ENCODE measurements at regions not wholly inside any gene's neighbourhood (a gene's known extent, or its start where the extent isn't known, plus 50 kb on each side); places are given as distances from the start of the nearest gene placed in this dataset.

DNA sequence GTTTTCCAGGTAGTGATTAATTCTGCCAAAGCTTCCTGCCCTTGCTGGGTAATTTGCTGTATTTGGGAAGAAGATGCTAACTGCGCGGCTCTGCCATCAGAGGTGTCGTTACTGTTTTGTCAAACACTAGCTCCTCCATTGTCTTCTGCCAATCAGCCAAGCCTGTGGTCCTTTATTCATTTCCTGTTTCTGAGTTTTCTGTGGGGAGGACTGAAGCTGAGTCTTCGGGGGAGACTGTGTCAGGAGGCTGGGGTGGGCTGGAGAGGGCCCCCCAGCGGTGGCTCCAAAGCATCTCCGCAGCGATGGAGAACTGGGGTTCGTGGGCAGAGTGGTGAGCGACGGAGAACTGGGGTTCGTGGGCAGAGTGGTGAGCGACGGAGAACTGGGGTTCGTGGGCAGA is 322.9 kb upstream of the B3GAT1 start:
- no peaks in the 10 kb centered on the region for H3K36me3 Mint-ChIP-seq
- peaks cover 25% of the 10 kb centered on the region for H3K27me3 Mint-ChIP-seq
- no peak overlapping the region for H3K27ac Mint-ChIP-seq
- H3K4me3 Mint-ChIP-seq, result no peak overlapping the region
- no peak for TF ChIP-seq CTCF (conservative IDR thresholded peaks at IDR 0.05)
- peaks cover 26% of the 10 kb centered on the region for H3K4me1 Mint-ChIP-seq (ENCODE audit: unreplicated experiment)
- H3K9me3 Mint-ChIP-seq, result no peaks in the 10 kb centered on the region
- DNase-seq (ENCODE audit: extremely low spot score, unreplicated experiment), result no peak

DNA sequence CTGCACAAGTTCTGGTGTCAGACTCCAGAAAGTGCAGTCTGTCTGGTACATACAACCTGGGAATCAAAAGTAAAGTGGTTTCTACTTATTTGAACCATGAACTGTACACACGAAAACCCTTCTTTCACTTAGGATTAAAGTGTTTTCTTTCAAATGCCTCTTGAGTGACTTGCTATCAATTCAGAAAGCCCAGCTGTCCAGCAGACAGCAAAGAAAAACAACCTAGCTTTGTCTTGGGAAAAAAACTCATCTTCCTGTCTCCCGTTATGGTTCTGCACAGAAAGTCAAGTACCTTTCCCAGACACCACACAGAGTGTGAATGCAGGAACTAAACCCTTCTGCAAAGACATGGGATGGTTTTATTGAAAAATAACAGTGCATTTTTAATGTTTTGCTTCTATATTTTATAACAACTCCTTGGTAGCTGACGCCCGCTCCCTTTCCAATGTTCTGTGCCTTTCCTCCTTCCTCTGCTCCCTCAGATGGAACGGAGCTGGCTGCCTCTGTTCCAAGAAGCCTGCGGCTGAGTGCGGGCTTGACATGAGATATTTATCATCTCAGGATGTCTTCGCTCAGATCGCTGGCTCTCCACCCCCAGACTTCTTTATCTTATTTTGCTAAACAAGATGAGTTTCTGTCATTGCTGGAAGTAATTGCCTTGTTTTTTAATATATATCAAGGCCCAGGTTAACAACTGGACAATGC is 322.3 kb upstream of the B3GAT1 start:
- DNase-seq (ENCODE audit: extremely low spot score, unreplicated experiment), result no peak
- Mint-ChIP-seq H3K36me3 (no peaks in the 10 kb centered on the region), H3K9me3 (no peaks in the 10 kb centered on the region), H3K4me3 (no peak overlapping the region), H3K27me3 (peaks cover 25% of the 10 kb centered on the region), H3K4me1 (ENCODE audit: unreplicated experiment) (peaks cover 26% of the 10 kb centered on the region), H3K27ac (no peak overlapping the region)
- no peak for TF ChIP-seq CTCF (conservative IDR thresholded peaks at IDR 0.05)

- no peaks in the 10 kb centered on the region for H3K36me3 Mint-ChIP-seq
- TF ChIP-seq CTCF (conservative IDR thresholded peaks at IDR 0.05), result no peak
- peaks cover 25% of the 10 kb centered on the region for H3K27me3 Mint-ChIP-seq
- H3K27ac Mint-ChIP-seq, result no peak overlapping the region
- no peaks in the 10 kb centered on the region for H3K9me3 Mint-ChIP-seq
- H3K4me1 Mint-ChIP-seq (ENCODE audit: unreplicated experiment), result peaks cover 26% of the 10 kb centered on the region
- no peak overlapping the region for H3K4me3 Mint-ChIP-seq
- DNase-seq (ENCODE audit: extremely low spot score, unreplicated experiment), result no peak
Observed at GRCh38 chr11:134733646-134734045, 321.6 kb upstream of the B3GAT1 start.

DNA sequence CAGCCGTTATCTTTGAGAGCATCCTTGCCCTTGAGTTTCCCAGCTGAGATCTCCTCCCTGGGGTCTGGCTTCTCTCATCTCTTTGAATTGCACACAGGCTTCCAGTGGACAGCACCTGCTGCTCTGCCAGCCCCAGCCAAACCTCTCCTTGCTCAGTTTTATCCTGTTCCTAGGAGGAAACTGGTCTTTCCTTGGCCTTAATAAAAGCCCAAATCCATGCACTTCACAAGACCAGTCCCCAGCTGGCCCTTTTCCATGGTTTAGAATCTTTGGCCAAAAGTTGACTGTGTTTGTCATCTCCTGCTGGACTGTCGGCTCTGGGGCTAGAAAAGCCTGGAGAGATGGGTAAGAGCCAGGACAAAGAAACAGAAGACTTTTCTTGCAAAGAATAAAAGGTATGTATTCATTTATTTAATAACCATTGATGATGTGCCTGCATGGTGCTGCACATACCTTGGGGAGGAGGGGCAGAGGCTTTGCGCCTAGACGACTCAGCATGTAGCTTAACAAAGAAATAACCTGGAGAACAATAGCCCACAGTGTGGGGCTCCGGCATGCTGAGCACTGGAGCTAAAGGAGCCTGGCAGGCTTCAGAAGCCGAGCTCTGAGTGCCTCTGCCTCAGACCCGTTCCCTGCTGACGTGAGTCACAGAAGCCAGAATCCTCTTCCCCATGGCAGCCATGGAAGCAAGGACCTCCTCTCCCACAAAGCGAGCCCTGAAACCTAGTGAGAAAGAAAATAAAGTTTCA is 319.3 kb upstream of the B3GAT1 start:
- Mint-ChIP-seq H3K27me3 (peaks cover 36% of the 10 kb centered on the region), H3K4me3 (no peak overlapping the region), H3K27ac (no peak overlapping the region), H3K4me1 (ENCODE audit: unreplicated experiment) (peaks cover 26% of the 10 kb centered on the region), H3K9me3 (no peaks in the 10 kb centered on the region), H3K36me3 (no peaks in the 10 kb centered on the region)
- no peak for TF ChIP-seq CTCF (conservative IDR thresholded peaks at IDR 0.05)
- no peak for DNase-seq (ENCODE audit: extremely low spot score, unreplicated experiment)

DNA sequence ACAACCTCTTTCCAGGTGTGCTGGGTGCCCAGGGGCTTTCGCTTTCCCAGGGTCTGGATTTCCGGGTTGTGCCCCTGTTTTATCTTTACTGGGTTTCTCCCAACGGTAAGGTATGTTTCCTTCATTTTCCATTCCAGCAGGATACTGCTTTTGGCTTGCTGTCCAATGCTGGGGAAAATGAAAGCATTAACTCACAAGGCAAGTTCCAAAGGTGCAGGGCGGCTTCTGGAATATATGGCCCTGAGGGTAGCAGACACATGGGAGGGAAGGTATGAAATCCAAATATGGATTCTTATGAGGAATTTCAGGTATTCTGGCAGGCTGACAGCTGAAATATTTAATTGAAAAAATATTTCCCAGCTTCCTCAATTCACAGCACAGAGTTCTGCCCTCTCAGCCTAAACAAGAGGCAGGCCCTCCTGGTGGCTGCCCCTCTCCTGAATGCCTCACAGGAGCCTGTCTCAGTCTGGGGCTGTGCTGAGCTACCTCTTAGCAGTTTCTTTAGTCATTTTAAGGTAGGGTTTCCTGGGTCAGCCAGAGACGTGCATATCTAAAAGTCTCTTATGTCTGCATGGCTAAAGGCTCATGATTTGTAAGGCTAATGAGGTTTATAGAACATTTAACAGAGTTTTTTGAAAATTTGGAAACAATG is 318.6 kb upstream of the B3GAT1 start:
- TF ChIP-seq CTCF (conservative IDR thresholded peaks at IDR 0.05), result no peak
- Mint-ChIP-seq H3K9me3 (no peaks in the 10 kb centered on the region), H3K36me3 (no peaks in the 10 kb centered on the region), H3K4me3 (no peak overlapping the region), H3K27ac (no peak overlapping the region), H3K4me1 (ENCODE audit: unreplicated experiment) (peaks cover 26% of the 10 kb centered on the region), H3K27me3 (peaks cover 41% of the 10 kb centered on the region)
- no peak for DNase-seq (ENCODE audit: extremely low spot score, unreplicated experiment)

Data from type B pancreatic cell (in vitro differentiated cells).